ENCODE measurements at regions not wholly inside any gene's neighbourhood (a gene's known extent, or its start where the extent isn't known, plus 50 kb on each side); places are given as distances from the start of the nearest gene placed in this dataset.

- ChIA-PET CTCF (interaction anchor here (0.6 to 1.7 kb wide), 2 partner anchors 12 to 34 kb away, joined by 3 to 4 read pairs; no protein-coding TSS in a partner anchor), POLR2A (interaction anchor here (0.5 to 2.5 kb wide), 20 partner anchors 12 to 605 kb away, joined by 3 to 13 read pairs (median 4); no protein-coding TSS in a partner anchor)
- Mint-ChIP-seq H3K4me3 (ENCODE audit: unreplicated experiment) (peak overlapping the region; percentile 27), H3K9me3 (ENCODE audit: unreplicated experiment) (no peaks in the 10 kb centered on the region), H3K27me3 (ENCODE audit: insufficient read depth, unreplicated experiment) (no peaks in the 10 kb centered on the region), H3K27ac (ENCODE audit: low read depth, unreplicated experiment) (peak overlapping the region; percentile 90), H3K4me1 (ENCODE audit: insufficient read depth, unreplicated experiment) (peaks cover 14% of the 10 kb centered on the region), H3K36me3 (ENCODE audit: insufficient read depth, unreplicated experiment) (no peaks in the 10 kb centered on the region)
- intact Hi-C loops (cut with micrococcal nuclease): loop anchor here (5.0 kb wide), 1 partner anchor 36 kb away; no protein-coding TSS in a partner anchor
- no TSS peak for BruUV-seq (replicated peaks)
- no peak for TF ChIP-seq CTCF (IDR thresholded peaks at IDR 0.05; ENCODE audit: unreplicated experiment)
- peak; percentile 93 for DNase-seq (ENCODE audit: unreplicated experiment)
Observed at GRCh38 chr21:39083377-39084008, 99.8 kb downstream of the PSMG1 start.

DNA sequence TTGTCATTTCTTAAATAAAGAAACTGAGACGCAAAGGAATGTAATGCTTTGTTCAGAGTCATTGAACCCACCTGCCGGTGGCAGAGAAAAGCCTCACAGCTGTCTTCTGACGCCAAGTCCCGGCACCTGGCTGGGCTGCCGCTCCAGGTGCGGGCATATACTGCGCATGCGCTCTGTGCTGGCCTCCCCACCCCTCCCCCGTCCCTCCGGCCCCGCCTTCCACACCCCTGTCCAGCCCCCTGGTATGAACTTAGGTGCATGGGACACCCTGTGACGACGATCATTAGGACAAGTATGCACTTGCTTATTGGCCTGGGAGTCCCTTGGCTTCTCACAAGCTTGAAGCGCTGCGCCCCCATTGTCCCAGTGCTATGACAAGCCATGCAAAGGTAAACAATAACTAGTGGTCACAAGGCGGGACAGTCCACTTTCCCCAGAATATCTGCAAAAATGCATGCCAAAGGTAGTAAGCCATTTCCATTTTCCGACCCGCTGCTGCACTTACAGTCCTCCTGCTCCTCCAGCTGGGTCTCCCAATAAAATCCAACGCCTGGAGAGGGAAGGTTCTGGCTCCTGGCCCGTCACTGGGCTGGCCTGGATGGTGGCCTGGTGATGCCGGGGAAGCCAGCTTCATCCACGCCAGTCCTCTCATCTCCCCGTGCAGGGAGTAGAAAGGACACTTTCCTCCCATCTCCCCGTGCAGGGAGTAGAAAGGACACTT, 100.4 kb downstream of the PSMG1 start:
- H3K9me3 Mint-ChIP-seq (ENCODE audit: unreplicated experiment): no peaks in the 10 kb centered on the region
- no peaks in the 10 kb centered on the region for H3K27me3 Mint-ChIP-seq (ENCODE audit: insufficient read depth, unreplicated experiment)
- peak overlapping the region; percentile 90 for H3K27ac Mint-ChIP-seq (ENCODE audit: low read depth, unreplicated experiment)
- peaks cover 14% of the 10 kb centered on the region for H3K4me1 Mint-ChIP-seq (ENCODE audit: insufficient read depth, unreplicated experiment)
- no TSS peak for BruUV-seq (replicated peaks)
- DNase-seq (ENCODE audit: unreplicated experiment): peak; percentile 56
- POLR2A ChIA-PET: interaction anchor here (0.5 to 2.5 kb wide), 16 partner anchors 11 to 263 kb away, joined by 3 to 13 read pairs (median 4); no protein-coding TSS in a partner anchor
- intact Hi-C loops (cut with micrococcal nuclease): loop anchor here (5.0 kb wide), 1 partner anchor 36 kb away; no protein-coding TSS in a partner anchor
- TF ChIP-seq CTCF (IDR thresholded peaks at IDR 0.05; ENCODE audit: unreplicated experiment): no peak
- no peaks in the 10 kb centered on the region for H3K36me3 Mint-ChIP-seq (ENCODE audit: insufficient read depth, unreplicated experiment)
- H3K4me3 Mint-ChIP-seq (ENCODE audit: unreplicated experiment): peak overlapping the region; percentile 27
- CTCF ChIA-PET: interaction anchor here (1.7 kb wide), 1 partner anchor 11 kb away, joined by 3 read pairs; no protein-coding TSS in a partner anchor

DNA sequence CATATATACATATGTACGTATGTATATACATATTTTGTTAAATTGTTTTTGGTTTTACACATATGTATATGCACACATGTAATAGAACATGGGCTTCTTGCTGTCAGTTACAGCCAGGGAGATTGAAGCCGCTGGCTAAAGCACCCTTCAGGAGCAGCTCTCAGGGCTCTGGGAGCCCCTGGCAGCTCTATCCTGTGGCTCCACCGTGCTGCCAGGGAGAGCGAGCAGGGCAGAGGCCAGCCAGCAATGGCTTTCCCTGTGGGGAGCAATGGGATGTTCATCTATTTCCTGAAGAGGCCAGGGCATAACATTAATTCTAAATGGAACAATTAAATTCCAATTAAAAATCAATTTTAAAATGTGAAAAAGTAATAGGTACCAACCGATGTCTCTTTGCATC, 102.9 kb downstream of the PSMG1 start:
- no peaks in the 10 kb centered on the region for H3K9me3 Mint-ChIP-seq (ENCODE audit: unreplicated experiment)
- H3K4me3 Mint-ChIP-seq (ENCODE audit: unreplicated experiment): no peak overlapping the region
- ChIA-PET POLR2A (no interaction called here), CTCF (no interaction called here)
- no peaks in the 10 kb centered on the region for H3K27me3 Mint-ChIP-seq (ENCODE audit: insufficient read depth, unreplicated experiment)
- DNase-seq (ENCODE audit: unreplicated experiment): no peak
- H3K4me1 Mint-ChIP-seq (ENCODE audit: insufficient read depth, unreplicated experiment): peaks cover 14% of the 10 kb centered on the region
- no TSS peak for BruUV-seq (replicated peaks)
- no peak overlapping the region for H3K27ac Mint-ChIP-seq (ENCODE audit: low read depth, unreplicated experiment)
- intact Hi-C loops (cut with micrococcal nuclease): loop anchor here (5.0 kb wide), 1 partner anchor 33 kb away; no protein-coding TSS in a partner anchor
- TF ChIP-seq CTCF (IDR thresholded peaks at IDR 0.05; ENCODE audit: unreplicated experiment): no peak
- no peaks in the 10 kb centered on the region for H3K36me3 Mint-ChIP-seq (ENCODE audit: insufficient read depth, unreplicated experiment)

DNA sequence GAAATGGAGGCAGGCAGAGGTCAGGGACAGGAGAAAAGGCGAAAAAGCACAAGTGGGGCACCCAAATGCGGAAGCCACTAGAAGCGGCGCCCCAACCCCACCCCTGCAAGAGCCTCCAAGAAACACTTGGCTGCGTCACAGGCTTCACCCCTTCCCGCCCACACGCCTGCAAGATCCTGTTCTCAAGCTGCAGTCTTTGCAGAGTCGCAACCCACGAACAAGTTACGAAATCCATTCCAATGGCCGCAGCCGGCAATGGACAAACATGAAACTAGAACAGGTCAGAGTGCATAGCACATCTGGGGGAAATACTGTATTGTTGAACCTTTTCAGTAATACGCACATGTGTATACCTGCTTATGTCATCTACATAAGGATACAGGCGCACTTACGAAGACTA, 103.6 kb downstream of the PSMG1 start:
- CTCF ChIA-PET: no interaction called here
- POLR2A ChIA-PET: interaction anchor here (0.6 to 0.8 kb wide), 2 partner anchors 31 to 41 kb away, joined by 3 to 4 read pairs; no protein-coding TSS in a partner anchor
- DNase-seq (ENCODE audit: unreplicated experiment): peak; percentile 76
- no peaks in the 10 kb centered on the region for H3K9me3 Mint-ChIP-seq (ENCODE audit: unreplicated experiment)
- no peak overlapping the region for H3K4me3 Mint-ChIP-seq (ENCODE audit: unreplicated experiment)
- no peaks in the 10 kb centered on the region for H3K27me3 Mint-ChIP-seq (ENCODE audit: insufficient read depth, unreplicated experiment)
- intact Hi-C loops (cut with micrococcal nuclease): loop anchor here (5.0 kb wide), 1 partner anchor 32 kb away; no protein-coding TSS in a partner anchor
- H3K36me3 Mint-ChIP-seq (ENCODE audit: insufficient read depth, unreplicated experiment): no peaks in the 10 kb centered on the region
- H3K4me1 Mint-ChIP-seq (ENCODE audit: insufficient read depth, unreplicated experiment): peaks cover 14% of the 10 kb centered on the region
- no peak overlapping the region for H3K27ac Mint-ChIP-seq (ENCODE audit: low read depth, unreplicated experiment)
- BruUV-seq (replicated peaks): no TSS peak
- no peak for TF ChIP-seq CTCF (IDR thresholded peaks at IDR 0.05; ENCODE audit: unreplicated experiment)
